ENCODE measurements at regions not wholly inside any gene's neighbourhood (a gene's known extent, or its start where the extent isn't known, plus 50 kb on each side); places are given as distances from the start of the nearest gene placed in this dataset.
A peak's percentile ranks its signal among the peaks of the same experiment; 100 is the strongest.
"Not testable (repeated sequence)": the region's sequence is repeated elsewhere in the genome, so short reads cannot be mapped to it uniquely, and the experiment has no call there.

DNA sequence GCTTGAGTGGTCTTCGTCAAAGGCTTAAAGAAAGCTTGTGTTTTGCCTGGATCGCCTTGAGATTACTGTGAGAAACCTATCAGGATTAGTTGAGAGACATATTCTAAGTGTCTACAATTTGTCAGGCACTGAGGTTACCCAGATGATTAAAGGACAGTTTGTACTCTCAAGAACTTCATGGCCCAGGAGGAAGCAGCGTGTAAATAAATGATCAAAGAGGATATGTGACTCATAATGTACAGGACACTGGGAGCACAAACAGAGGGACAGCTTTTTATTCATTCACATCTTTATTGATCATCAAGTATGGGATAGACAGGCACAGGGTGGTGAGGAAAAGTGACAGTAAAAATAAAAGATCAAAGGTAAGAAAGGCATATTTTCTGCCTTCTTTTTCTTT lies 152.6 kb upstream of the FSHR start:
- ATAC-seq (replicated peaks in 6 of 8): peak in 5 of 8 experiments; percentile 47 to 87 (median 70)
- WGBS, 10 experiments: 0 to 100% (median 72%) methylated on average over 1 to 3 of the region's 3 CpGs
- Histone ChIP-seq H3K4me3 (no peak overlapping the region), H3K27ac (no peak overlapping the region), H3K4me1 (replicated peaks in 1 of 2) (no peaks in the 10 kb centered on the region)
- in situ Hi-C loops (cut with MboI; ENCODE audit: low pct_unique_long_range_greater_than_20kb in 2 of 9, low sequenced_read_pairs in 9 of 9, unreplicated experiment in 9 of 9): no loop called here

DNA sequence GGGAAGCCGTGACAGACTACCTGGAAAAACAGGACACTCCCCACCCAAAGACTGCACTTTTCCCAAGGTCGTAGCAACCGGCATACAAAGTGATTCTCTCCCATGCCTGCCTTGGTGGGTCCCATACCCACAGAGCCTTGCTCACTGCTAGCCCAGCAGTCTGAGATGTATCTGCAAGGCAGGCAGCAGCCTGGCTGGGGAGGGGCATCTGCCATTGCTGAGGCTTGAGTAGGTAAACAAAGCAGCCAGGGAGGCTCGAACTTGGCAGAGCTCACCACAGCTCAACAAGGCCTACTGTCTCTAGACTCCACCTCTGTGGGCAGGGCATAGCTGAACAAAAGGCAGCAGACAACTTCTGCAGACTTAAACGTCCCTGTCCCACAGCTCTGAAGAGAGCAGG lies 144.4 kb upstream of the FSHR start:
- 14 to 78% methylated on average over 1 to 4 of the region's 5 CpGs; no CpG with 5 or more reads in 8 of the 10 experiments for WGBS, 10 experiments
- H3K27ac ChIP-seq; in situ Hi-C loops (cut with MboI; ENCODE audit: low pct_unique_long_range_greater_than_20kb in 2 of 9, low sequenced_read_pairs in 9 of 9, unreplicated experiment in 9 of 9); H3K4me1 ChIP-seq (replicated peaks in 1 of 2); H3K4me3 ChIP-seq: not testable (repeated sequence)
- ATAC-seq (replicated peaks in 6 of 8): peak in 1 of 8 experiments; percentile 78

DNA sequence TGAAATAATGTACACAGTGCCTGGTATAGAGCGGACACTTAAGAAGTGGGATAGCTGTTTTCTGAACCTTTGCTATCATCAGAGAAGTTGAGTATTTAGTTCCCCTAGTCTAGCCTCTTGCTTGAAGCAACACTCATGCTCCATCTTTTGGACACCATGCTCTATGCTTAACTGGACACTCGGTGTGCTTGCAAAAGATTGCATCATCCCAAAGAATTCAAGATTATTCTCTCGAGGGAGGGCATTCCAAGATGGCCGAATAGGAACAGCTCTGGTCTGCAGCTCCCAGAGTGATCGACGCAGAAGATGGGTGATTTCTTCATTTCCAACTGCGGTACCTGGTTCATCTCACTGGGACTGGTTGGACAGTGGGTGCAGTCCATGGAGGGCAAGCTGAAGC lies 143.9 kb upstream of the FSHR start:
- Histone ChIP-seq H3K4me1 (replicated peaks in 1 of 2) (peaks cover 0 to 2% of the 10 kb centered on the region in 2 donors), H3K27ac (no peak overlapping the region), H3K4me3 (no peak overlapping the region)
- ATAC-seq (replicated peaks in 6 of 8): peak in 1 of 8 experiments; percentile 24
- WGBS, 10 experiments: 7 to 100% (median 87%) methylated on average over 1 to 7 of the region's 7 CpGs; no CpG with 5 or more reads in 1 of the 10 experiments
- in situ Hi-C loops (cut with MboI; ENCODE audit: low pct_unique_long_range_greater_than_20kb in 2 of 9, low sequenced_read_pairs in 9 of 9, unreplicated experiment in 9 of 9): no loop called here

DNA sequence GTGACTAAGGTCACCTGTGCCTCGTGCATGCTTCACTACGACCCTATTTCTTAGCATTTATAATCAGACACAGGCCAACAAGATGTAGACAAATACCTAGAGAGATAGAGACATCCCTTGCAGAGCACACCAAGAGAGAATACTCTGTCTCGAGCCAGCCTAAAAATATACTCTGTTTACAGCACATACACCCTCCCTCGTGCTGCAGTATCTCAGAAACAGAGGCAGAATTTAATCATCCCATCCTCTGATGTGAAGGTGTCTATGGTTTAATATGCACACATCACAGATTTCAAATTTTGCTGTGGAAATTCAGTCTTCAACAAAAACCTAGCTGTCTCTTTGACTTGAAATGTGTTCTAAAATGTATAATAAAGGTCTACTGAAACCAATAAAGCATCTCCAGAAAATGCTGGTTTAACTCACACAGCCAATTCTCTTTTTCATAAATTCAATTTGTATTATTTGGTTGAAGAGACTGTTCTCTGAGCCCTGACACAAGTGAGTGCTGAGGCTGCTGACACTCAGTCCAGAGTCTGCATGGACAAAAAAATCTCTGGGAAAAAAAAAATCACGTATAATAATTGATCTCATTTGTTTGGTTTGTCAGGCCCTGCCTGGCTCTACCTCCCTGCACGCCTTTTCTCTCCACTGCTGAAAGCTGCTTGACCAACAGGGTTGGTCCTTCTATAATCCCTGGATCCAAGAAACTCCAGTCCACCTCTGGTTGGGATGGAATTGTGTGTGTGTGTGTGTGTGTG lies 142.0 kb upstream of the FSHR start:
- peak in 3 of 8 experiments; percentile 35 to 59 (median 59) for ATAC-seq (replicated peaks in 6 of 8)
- no peak overlapping the region for H3K4me3 ChIP-seq
- peaks cover 0 to 2% of the 10 kb centered on the region in 2 donors for H3K4me1 ChIP-seq (replicated peaks in 1 of 2)
- in situ Hi-C loops (cut with MboI; ENCODE audit: low pct_unique_long_range_greater_than_20kb in 2 of 9, low sequenced_read_pairs in 9 of 9, unreplicated experiment in 9 of 9): no loop called here
- 0 to 80% (median 61%) methylated on average over 1 to 4 of the region's 6 CpGs; no CpG with 5 or more reads in 2 of the 10 experiments for whole genome bisulfite sequencing, 10 experiments
- H3K27ac ChIP-seq: no peak overlapping the region

DNA sequence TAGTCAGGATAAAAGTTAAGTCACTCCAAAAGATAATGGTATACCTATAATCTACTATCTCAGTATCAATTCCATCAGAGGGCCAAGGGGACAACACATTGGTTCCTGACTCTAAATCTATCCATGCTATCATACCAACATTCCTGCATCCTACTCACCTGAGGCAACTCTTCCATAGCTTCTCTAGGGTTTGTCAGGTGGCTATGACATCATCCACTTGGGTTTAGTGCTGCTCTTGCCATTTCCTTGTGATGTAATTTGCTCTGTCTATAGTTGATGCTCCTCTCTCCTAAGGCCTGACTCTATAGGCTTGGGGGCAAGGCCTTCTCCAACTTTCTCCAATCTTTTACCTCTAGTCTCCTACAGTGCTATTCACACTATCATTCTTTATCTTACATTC lies 139.9 kb upstream of the FSHR start:
- H3K4me1 ChIP-seq (replicated peaks in 1 of 2): peaks cover 0 to 8% of the 10 kb centered on the region in 2 donors
- in situ Hi-C loops (cut with MboI; ENCODE audit: low pct_unique_long_range_greater_than_20kb in 2 of 9, low sequenced_read_pairs in 9 of 9, unreplicated experiment in 9 of 9): no loop called here
- no peak for ATAC-seq (replicated peaks in 6 of 8)
- H3K4me3 ChIP-seq: no peak overlapping the region
- no peak overlapping the region for H3K27ac ChIP-seq

DNA sequence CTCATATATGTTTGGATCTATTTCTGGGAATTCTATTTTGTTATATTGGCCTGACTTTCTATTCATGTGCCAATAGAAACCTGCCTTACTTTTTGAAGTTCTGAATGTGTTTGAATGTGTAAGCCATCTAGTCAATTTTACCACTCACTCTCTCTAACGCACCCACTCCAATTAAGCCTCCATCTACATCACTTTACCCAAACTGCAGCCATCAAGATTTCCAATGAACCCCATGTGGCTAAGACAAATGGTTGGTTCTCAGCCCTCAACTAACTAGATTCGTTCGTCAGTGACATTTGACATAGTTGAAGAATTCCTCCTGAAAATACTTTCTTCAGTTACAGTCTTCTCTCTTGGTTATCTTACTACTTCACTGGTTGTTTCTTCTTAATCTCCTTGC lies 137.3 kb upstream of the FSHR start:
- ATAC-seq (replicated peaks in 6 of 8): no peak
- Histone ChIP-seq H3K27ac (no peak overlapping the region), H3K4me1 (replicated peaks in 1 of 2) (peaks cover 0 to 19% of the 10 kb centered on the region in 2 donors), H3K4me3 (no peak overlapping the region)
- in situ Hi-C loops (cut with MboI; ENCODE audit: low pct_unique_long_range_greater_than_20kb in 2 of 9, low sequenced_read_pairs in 9 of 9, unreplicated experiment in 9 of 9): no loop called here
- WGBS, 10 experiments: 0 to 89% (median 49%) methylated on average over 1 to 3 of the region's 3 CpGs

DNA sequence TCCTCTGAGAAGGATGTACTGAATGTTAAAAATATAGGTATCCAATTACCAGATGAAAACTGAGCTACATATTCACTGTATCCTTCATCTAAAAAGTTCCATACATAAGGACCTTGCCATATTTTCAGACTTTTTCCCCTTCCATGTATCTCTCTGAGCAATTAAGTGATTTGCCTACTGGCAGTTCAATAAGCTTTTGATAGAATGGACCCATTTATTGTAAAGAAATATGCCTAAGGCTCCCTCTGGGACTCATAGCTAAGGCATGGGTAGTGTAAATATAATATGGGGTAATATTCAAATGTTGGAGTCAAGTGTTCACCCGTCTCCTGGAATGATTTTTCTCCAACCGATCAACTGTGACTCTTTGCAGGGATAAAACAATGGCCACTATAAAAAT lies 135.4 kb upstream of the FSHR start:
- Histone ChIP-seq H3K4me1 (replicated peaks in 1 of 2) (peaks cover 0 to 16% of the 10 kb centered on the region in 2 donors), H3K27ac (no peak overlapping the region), H3K4me3 (no peak overlapping the region)
- no peak for ATAC-seq (replicated peaks in 6 of 8)
- in situ Hi-C loops (cut with MboI; ENCODE audit: low pct_unique_long_range_greater_than_20kb in 2 of 9, low sequenced_read_pairs in 9 of 9, unreplicated experiment in 9 of 9): no loop called here
- WGBS, 10 experiments: 0 to 100% (median 89%) methylated on average over 1 to 2 of the region's 2 CpGs; no CpG with 5 or more reads in 4 of the 10 experiments

DNA sequence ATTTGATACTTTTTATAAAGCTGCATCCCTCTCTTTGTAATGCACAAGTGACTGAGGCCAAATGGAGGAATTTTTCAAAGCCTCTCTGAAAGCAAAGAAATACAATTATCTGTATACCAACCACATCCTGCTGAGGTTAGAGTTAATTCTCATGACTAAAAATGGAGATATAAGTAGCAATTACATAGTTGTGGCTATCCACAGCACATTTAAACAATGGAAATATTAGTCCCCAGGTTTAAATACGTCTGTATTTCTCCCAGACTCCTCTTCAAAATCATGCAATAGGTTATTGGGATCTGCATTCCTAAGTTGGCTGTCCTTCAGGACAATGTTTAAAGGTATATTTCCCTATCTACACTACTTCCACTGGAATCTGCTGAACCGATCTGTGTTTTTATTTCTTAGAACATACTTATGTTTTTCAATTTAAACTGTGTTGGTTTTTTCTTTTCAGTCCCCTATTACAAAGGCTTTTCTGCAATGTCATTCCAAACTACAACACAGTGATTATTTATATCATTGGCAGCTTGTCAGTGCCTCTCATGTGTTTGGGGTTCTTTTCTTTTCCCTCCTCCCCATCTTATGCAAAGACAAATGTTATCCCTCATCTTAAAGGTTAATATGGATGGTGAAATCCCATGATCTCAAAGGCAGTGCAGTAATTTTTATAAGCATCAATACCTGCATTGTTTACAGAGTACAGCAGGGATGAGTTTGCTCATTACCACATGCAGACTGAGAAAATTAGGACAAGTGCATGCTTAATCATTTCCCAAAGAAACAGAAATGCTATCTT lies 134.8 kb upstream of the FSHR start:
- WGBS, 10 experiments: 0 to 91% (median 36%) methylated on average over 1 to 2 of the region's 2 CpGs
- Histone ChIP-seq H3K4me3 (no peak overlapping the region), H3K27ac (no peak overlapping the region), H3K4me1 (replicated peaks in 1 of 2) (peaks cover 0 to 16% of the 10 kb centered on the region in 2 donors)
- no peak for ATAC-seq (replicated peaks in 6 of 8)
- in situ Hi-C loops (cut with MboI; ENCODE audit: low pct_unique_long_range_greater_than_20kb in 2 of 9, low sequenced_read_pairs in 9 of 9, unreplicated experiment in 9 of 9): no loop called here

DNA sequence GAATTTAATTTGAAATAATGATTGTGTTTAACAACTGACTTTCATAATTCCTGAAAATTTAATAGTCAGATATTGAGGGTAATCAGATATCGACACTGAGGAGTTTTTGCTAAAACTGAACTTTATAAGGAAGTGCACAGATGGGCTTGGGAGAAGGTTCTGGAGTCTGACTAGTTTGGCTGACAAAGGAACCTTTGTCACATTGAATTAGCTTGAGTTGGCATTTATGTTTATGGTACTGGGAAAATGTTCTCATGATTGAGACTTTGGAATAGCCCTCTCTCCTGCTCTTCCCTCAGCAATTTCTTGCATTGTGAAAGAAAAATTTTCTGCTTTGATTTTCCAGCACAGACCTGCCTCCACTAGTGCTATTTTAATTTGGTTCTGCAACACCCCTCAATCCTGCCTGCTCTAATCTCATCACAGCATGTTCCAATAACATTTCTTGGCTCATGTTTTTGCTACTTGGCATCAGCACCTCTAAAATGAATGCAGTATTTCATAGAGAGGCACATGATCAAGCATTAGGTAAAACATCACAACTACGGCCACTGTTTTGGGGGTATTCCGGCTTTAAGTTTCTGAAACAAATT lies 133.9 kb upstream of the FSHR start:
- ATAC-seq (replicated peaks in 6 of 8): no peak
- H3K27ac ChIP-seq: no peak overlapping the region
- H3K4me3 ChIP-seq: no peak overlapping the region
- 0 to 100% (median 91%) methylated on average over 1 to 3 of the region's 3 CpGs for WGBS, 10 experiments
- H3K4me1 ChIP-seq (replicated peaks in 1 of 2): peaks cover 0 to 16% of the 10 kb centered on the region in 2 donors
- in situ Hi-C loops (cut with MboI; ENCODE audit: low pct_unique_long_range_greater_than_20kb in 2 of 9, low sequenced_read_pairs in 9 of 9, unreplicated experiment in 9 of 9): no loop called here

DNA sequence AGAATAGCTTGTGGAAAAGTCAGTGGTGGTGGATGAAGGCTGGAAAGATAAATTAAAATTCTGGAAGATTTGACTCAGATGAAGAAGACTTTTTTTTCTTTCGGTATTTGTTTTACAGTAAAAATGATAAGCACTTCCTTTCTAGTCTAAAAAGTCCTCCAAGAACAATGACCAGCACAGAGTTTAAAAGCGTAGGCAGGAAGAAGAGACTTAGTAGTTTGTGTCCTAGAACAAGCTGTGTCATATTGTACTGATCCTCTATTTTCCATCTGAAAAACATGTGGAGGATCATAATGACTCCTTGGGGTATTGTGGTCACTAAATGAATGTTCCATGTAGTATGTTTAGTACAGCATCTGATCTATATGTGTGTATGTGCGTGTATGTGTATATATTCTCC lies 132.4 kb upstream of the FSHR start:
- H3K4me3 ChIP-seq: no peak overlapping the region
- in situ Hi-C loops (cut with MboI; ENCODE audit: low pct_unique_long_range_greater_than_20kb in 2 of 9, low sequenced_read_pairs in 9 of 9, unreplicated experiment in 9 of 9): no loop called here
- no peak for ATAC-seq (replicated peaks in 6 of 8)
- H3K4me1 ChIP-seq (replicated peaks in 1 of 2): peaks cover 0 to 16% of the 10 kb centered on the region in 2 donors
- WGBS, 10 experiments: 0 to 100% (median 76%) methylated on average over 1 to 3 of the region's 3 CpGs
- H3K27ac ChIP-seq: no peak overlapping the region

DNA sequence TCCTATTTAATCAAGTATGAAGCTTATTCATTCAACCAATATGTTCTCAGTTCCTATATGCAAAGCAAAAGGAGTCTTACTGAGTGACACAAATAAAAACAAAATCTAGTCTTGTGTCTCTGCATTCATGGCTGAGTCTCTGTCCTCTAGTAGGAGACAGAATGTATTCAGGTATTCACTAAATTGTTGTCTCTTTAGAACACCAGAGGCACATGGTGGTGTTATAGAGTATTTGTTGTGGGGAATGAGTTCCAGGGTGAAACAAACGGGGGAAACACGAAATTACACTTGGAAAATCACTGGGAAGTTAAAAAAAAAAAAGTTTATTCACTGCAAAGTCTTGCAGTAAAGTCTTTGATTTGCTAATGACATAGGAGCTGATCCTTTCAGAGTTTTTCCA lies 131.7 kb upstream of the FSHR start:
- 0 to 82% (median 30%) methylated on average over 2 of the region's 2 CpGs; no CpG with 5 or more reads in 2 of the 10 experiments for WGBS, 10 experiments
- H3K27ac ChIP-seq: no peak overlapping the region
- no peak overlapping the region for H3K4me3 ChIP-seq
- H3K4me1 ChIP-seq (replicated peaks in 1 of 2): peaks cover 0 to 16% of the 10 kb centered on the region in 2 donors
- ATAC-seq (replicated peaks in 6 of 8): no peak
- in situ Hi-C loops (cut with MboI; ENCODE audit: low pct_unique_long_range_greater_than_20kb in 2 of 9, low sequenced_read_pairs in 9 of 9, unreplicated experiment in 9 of 9): no loop called here

DNA sequence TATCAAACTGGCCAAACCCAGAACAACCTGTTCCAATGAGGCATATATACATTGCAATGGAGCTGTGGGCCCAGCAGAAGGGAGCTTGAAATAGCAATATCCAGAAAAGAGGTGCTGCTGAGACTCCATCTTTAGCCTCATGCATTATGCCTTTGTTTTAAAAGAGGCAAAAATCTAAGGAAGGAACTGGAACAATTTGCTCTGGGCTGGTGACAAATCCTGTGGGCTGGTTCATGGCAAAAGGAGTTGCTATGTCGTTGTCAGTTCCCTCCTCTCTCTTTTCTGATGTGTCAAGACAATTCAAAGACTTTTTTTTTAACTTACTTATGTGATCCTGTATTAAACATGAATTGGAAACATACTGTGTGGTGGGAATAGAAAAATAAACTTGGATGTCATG lies 124.2 kb upstream of the FSHR start:
- Histone ChIP-seq H3K4me1 (replicated peaks in 1 of 2) (no peaks in the 10 kb centered on the region), H3K27ac (no peak overlapping the region), H3K4me3 (no peak overlapping the region)
- in situ Hi-C loops (cut with MboI; ENCODE audit: low pct_unique_long_range_greater_than_20kb in 2 of 9, low sequenced_read_pairs in 9 of 9, unreplicated experiment in 9 of 9): no loop called here
- no peak for ATAC-seq (replicated peaks in 6 of 8)
- 0 to 83% (median 39%) methylated on average over 1 of the region's 1 CpG; no CpG with 5 or more reads in 4 of the 10 experiments for WGBS, 10 experiments

DNA sequence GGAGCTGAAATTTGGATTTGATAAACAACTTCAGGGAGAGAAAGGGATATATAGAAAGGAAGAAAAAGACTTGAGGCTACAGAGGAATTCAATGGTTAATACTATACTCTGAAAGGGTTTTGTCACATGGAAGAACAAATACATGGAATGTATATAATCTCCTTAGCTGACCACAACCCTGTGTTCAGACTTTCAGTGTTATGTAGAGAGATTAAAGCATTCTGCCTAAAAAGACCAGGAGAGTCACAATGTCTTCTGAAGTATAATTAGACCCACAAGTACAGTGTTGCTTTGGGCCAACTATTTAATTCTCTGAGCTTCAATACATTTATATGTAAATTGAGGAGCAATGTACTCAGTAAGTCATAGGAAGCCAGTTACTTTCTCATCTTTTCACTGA lies 123.8 kb upstream of the FSHR start:
- Histone ChIP-seq H3K4me3 (no peak overlapping the region), H3K4me1 (replicated peaks in 1 of 2) (no peaks in the 10 kb centered on the region), H3K27ac (no peak overlapping the region)
- in situ Hi-C loops (cut with MboI; ENCODE audit: low pct_unique_long_range_greater_than_20kb in 2 of 9, low sequenced_read_pairs in 9 of 9, unreplicated experiment in 9 of 9): no loop called here
- ATAC-seq (replicated peaks in 6 of 8): no peak

All from motor neuron (in vitro differentiated cells).